Transverse colon (tissue), 4 donors: ENCODE measurements at regions not wholly inside any gene's neighbourhood (a gene's known extent, or its start where the extent isn't known, plus 50 kb on each side); places are given as distances from the start of the nearest gene placed in this dataset.

Experiments used
- DNase-seq: peaks from one replicate; pipeline ENCODE4 v3.0.0-alpha.2; 2019
- H3K27ac ChIP-seq, 4 donors: fragments of 200-600 bp; sonication (generic); 2 replicates each; pipeline ENCODE4 v1.5.1; 2016 to 2018; ENCODE audit warnings: inconsistent platforms in 4 of 4
- H3K27me3 ChIP-seq: fragments of 200-600 bp; sonication (generic); 2 replicates; pipeline ENCODE4 v1.5.1; 2017; ENCODE audit warnings: inconsistent platforms
- H3K36me3 ChIP-seq, 4 donors: fragments of 200-600 bp; sonication (generic); 2 replicates each; pipeline ENCODE4 v1.5.1; 2017 to 2019; ENCODE audit warnings: inconsistent platforms in 4 of 4
- H3K4me1 ChIP-seq, 4 donors: fragments of 200-600 bp; sonication (generic); 2 replicates each; pipeline ENCODE4 v1.5.1; 2017 to 2020; ENCODE audit warnings: inconsistent platforms in 4 of 4
- H3K4me3 ChIP-seq, 4 donors: fragments of 200-600 bp; sonication (generic); 1 replicate in 1 of 4; 2 replicates in 3 of 4; pipeline versions ENCODE4 v1.5.1 to v1.6.1; 2017 to 2019; ENCODE audit warnings: inconsistent platforms in 4 of 4
- H3K9me3 ChIP-seq, 2 donors: fragments of 200-600 bp; sonication (generic); 2 replicates each; pipeline ENCODE4 v1.5.1; 2017 to 2019; ENCODE audit warnings: inconsistent platforms in 2 of 2
- EP300 ChIP-seq: sonication (generic); formaldehyde crosslinking; IDR thresholded peaks from one replicate; pipeline ENCODE4 v1.6.1; 2017; ENCODE audit warnings: antibody characterized with exemption, low read depth
- POLR2A ChIP-seq: fragments of 450-650 bp; IDR thresholded peaks from one replicate; pipeline ENCODE4 v1.6.1; 2016; ENCODE audit warnings: antibody characterized with exemption, mild to moderate bottlenecking, moderate library complexity
- POLR2AphosphoS5 ChIP-seq, 3 donors: sonication (generic); formaldehyde crosslinking; IDR thresholded peaks; one replicate each; pipeline ENCODE4 v1.6.1; 2016; ENCODE audit warnings: antibody characterized with exemption in 3 of 3
- WGBS, 2 donors: methylation state at CpG; one replicate each; pipeline ENCODE4 v1.1.5; 2018; ENCODE audit warnings: low coverage in 1 of 2; 5-methylcytosine and 5-hydroxymethylcytosine counted together
- in situ Hi-C, 4 donors: fragments of 200-750 bp; cut with MboI; loops; one replicate each; pipeline versions ENCODE4 v1.15.0 to v1.15.1; 2017; ENCODE audit warnings: low sequenced_read_pairs in 3 of 4, low pct_ligation_motif_present in 1 of 4, low pct_unique_long_range_greater_than_20kb in 1 of 4
- intact Hi-C: fragments of 100-400 bp; cut with DNase I; formaldehyde crosslinking; loops from one replicate; pipeline ENCODE4 v1.15.1; 2023; ENCODE audit warnings: low total_unique reads
- TF ChIP-seq, protein P1 (sequence below), 5 experiments: fragments of 200-600 bp in 3 of 5; fragments of 450-650 bp in 2 of 5; sonication (generic) in 3 of 5; IDR thresholded peaks; 1 replicate in 2 of 5; 2 replicates in 3 of 5; pipeline ENCODE4 v1.5.1; 2016 to 2017; ENCODE audit warnings: antibody characterized with exemption in 5 of 5, inconsistent platforms in 3 of 5, mild to moderate bottlenecking in 2 of 5, moderate library complexity in 1 of 5

DNA sequence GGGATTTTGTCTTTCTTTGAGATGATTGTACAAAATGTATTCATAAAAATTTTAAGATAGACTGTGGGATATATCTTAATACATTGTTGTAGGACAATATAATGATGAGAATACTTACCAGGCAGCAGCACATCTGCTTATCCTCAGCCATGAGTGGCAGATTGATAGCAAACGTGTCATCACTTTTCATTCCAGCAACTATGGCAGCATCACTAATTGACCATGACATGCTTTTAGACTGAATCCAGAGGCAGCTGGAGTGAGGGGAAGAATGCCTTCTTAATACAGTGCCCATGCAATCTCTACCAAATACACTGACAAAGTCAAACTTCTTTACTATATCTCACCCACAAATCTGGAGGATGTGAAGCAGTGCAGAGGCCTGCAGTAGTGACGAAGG is 755.2 kb upstream of the RAG2 start:
- Histone ChIP-seq H3K4me3 (no peak overlapping the region), H3K9me3 (no peaks in the 10 kb centered on the region), H3K27me3 (no peaks in the 10 kb centered on the region), H3K36me3 (no peaks in the 10 kb centered on the region), H3K4me1 (no peaks in the 10 kb centered on the region), H3K27ac (no peak overlapping the region)
- in situ Hi-C loops = no loop called here
- intact Hi-C loops = no loop called here
- DNase-seq = no peak
- 66 to 67% methylated on average over 1 to 2 of the region's 2 CpGs for WGBS, 2 donors
- no peak for TF ChIP-seq EP300
- no peak for TF ChIP-seq POLR2A
- TF ChIP-seq, protein P1, sequence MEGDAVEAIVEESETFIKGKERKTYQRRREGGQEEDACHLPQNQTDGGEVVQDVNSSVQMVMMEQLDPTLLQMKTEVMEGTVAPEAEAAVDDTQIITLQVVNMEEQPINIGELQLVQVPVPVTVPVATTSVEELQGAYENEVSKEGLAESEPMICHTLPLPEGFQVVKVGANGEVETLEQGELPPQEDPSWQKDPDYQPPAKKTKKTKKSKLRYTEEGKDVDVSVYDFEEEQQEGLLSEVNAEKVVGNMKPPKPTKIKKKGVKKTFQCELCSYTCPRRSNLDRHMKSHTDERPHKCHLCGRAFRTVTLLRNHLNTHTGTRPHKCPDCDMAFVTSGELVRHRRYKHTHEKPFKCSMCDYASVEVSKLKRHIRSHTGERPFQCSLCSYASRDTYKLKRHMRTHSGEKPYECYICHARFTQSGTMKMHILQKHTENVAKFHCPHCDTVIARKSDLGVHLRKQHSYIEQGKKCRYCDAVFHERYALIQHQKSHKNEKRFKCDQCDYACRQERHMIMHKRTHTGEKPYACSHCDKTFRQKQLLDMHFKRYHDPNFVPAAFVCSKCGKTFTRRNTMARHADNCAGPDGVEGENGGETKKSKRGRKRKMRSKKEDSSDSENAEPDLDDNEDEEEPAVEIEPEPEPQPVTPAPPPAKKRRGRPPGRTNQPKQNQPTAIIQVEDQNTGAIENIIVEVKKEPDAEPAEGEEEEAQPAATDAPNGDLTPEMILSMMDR (IDR thresholded peaks at IDR 0.05) = no peak
- no peak for TF ChIP-seq POLR2AphosphoS5 (IDR thresholded peaks at IDR 0.05)

DNA sequence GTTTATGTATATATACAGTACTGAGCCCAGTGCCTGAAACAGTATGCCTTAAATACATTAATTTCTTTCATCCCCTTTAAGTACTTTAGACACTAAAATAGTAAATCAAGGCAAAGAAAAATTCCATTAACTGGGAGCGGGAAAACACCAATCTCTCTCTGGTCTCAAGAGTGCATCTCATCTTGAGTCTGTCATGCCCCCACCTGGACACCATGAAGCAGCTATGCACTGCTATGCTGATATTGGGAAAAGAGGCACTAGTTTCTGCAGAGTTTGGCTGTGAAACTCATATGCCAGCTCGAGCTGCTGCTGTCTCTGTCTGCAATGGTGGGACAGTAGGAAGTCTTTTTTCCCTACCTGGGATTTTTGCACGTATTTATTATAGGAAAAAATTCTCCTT is 754.4 kb upstream of the RAG2 start:
- Histone ChIP-seq H3K4me1 (no peaks in the 10 kb centered on the region), H3K27me3 (no peaks in the 10 kb centered on the region), H3K4me3 (no peak overlapping the region), H3K36me3 (no peaks in the 10 kb centered on the region), H3K27ac (no peak overlapping the region), H3K9me3 (no peaks in the 10 kb centered on the region)
- intact Hi-C loops (no loop called here), in situ Hi-C loops (no loop called here)
- TF ChIP-seq POLR2A = no peak
- no peak for TF ChIP-seq EP300
- no peak for TF ChIP-seq POLR2AphosphoS5 (IDR thresholded peaks at IDR 0.05)
- TF ChIP-seq, protein P1 (IDR thresholded peaks at IDR 0.05) = no peak
- DNase-seq = no peak
- 57 to 100% methylated on average over 1 to 3 of the region's 3 CpGs for WGBS, 2 donors

DNA sequence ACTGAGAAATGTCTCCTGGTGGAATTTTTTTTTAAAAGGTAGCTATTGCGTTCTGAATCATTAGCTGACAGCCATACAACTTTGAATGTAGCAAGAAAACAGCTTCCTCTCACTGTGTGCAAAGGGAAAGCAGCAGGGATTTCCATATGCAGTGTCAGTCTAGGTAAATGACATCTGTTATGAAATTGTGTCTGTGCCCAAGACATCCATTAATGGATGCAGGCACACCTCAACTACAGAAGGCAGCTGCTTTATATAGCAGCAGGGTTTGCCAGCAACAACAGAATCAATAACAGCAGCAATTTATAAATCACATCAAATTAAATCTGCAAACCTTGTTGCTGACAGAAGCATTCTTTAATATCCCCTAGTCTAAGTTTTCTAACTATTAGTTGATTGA is 745.3 kb upstream of the RAG2 start:
- in situ Hi-C loops (no loop called here), intact Hi-C loops (no loop called here)
- Histone ChIP-seq H3K27ac (no peak overlapping the region), H3K4me3 (no peak overlapping the region), H3K27me3 (no peaks in the 10 kb centered on the region), H3K36me3 (no peaks in the 10 kb centered on the region), H3K9me3 (no peaks in the 10 kb centered on the region), H3K4me1 (no peaks in the 10 kb centered on the region)
- DNase-seq = no peak
- TF ChIP-seq EP300 = no peak
- TF ChIP-seq, protein P1 (IDR thresholded peaks at IDR 0.05) = no peak
- no peak for TF ChIP-seq POLR2AphosphoS5 (IDR thresholded peaks at IDR 0.05)
- TF ChIP-seq POLR2A = no peak
- 53 to 88% methylated on average over 1 of the region's 1 CpG for WGBS, 2 donors

DNA sequence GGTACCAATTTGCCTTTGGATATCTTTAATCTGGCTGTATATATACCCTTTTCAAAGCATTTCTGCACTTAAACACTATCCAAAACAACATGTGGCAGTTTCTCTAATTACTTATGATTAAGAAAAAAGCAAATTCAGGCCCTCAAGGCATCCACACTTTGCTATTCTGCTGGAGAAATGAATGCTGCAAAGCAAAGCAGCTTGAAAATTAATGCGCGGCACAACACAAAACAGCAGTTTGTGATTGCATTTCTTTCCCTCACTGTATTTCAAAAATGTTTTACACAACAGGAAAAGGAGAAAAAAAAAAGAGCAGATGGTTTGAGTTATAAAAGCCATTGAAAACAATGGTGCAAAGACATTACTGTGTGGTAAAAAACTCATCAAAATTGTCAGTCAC is 738.4 kb upstream of the RAG2 start:
- intact Hi-C loops (no loop called here), in situ Hi-C loops (no loop called here)
- Histone ChIP-seq H3K36me3 (no peaks in the 10 kb centered on the region), H3K4me1 (no peaks in the 10 kb centered on the region), H3K9me3 (no peaks in the 10 kb centered on the region), H3K4me3 (no peak overlapping the region), H3K27me3 (no peaks in the 10 kb centered on the region), H3K27ac (no peak overlapping the region)
- TF ChIP-seq, protein P1 (IDR thresholded peaks at IDR 0.05) = no peak
- no peak for TF ChIP-seq EP300
- TF ChIP-seq POLR2A = no peak
- TF ChIP-seq POLR2AphosphoS5 (IDR thresholded peaks at IDR 0.05) = no peak
- DNase-seq = no peak
- WGBS, 2 donors = 96 to 100% methylated on average over 2 of the region's 2 CpGs
